ENCODE measurements at regions not wholly inside any gene's neighbourhood (a gene's known extent, or its start where the extent isn't known, plus 50 kb on each side); places are given as distances from the start of the nearest gene placed in this dataset.

GRCh38 chr1:216818284-216818683, 95.1 kb upstream of the ESRRG start:
- no peak for DNase-seq (ENCODE audit: low read depth)

GRCh38 chr1:216815260-216816131, 92.3 kb upstream of the ESRRG start:
- no peak for DNase-seq (ENCODE audit: low read depth)

DNA sequence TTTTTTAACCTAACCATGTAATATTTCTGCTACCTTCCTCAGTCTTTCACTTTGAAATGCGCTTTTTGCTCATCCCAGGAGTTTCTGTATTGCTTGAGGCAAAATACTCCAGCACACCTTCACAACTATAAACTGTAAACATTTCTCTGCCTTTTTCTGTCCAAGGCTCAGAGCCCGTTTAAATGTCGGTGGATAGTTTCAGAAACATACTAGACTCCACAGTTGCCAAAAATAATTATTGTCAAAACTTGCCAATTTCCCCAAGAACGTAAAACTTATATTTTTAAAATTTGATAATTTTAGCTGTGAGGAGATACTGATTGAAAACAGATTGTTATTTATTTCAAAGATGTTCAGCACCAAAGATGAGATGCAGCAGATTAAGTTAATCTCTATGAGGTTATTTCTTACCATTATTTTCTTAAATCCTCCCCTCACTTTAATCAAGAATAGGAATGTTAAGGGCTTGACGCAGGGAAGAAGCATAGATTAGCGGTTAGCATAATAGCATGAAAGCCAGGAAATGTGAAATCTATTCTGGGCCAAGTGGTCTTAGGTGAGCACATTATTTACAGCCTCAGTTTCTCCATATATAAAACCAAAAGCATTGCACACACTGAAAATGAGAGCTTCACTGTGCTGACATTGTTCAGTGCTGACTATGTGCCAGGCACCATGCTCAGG, 91.5 kb upstream of the ESRRG start:
- no peak for DNase-seq (ENCODE audit: low read depth)

DNA sequence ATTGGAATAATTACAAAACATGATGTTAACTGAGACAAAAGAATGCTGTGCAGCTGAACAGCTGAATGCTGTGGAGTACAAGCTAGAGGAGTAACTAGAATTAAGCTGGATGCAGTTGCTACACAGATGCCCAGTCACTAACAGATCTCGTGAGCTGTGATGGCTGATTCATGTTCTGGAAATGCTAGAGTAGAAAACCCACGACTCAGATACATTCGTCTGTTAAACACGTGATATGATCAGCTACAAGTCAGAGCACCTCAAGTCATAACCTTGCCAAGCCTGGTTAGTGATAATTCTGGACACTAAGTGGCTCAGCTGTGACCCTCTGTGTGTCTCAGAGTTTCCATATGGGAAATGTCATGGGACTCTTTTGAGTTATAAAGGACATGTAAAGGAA, 89.7 kb upstream of the ESRRG start:
- no peak for DNase-seq (ENCODE audit: low read depth)

GRCh38 chr1:216809649-216810048, 86.4 kb upstream of the ESRRG start:
- DNase-seq (ENCODE audit: low read depth), result no peak

DNA sequence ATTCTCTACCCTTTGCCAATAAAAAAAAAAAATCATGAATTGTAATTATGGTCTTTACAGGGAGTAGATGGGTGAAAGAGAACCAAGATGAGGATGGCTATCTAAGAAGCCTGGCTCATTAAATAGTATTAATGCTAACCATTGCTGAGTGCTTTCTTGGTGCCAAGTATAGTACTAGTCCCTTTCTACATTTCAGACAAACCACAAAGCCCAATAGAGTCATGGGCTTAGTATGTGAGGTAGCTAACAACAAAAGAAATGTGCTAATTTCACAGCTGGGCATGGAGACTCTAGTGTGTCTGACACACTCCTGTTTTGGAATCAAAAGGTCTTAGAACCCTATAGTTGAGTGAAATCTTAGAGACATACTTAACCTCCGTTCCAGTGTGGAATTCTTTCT, 84.5 kb upstream of the ESRRG start:
- no peak for DNase-seq (ENCODE audit: low read depth)

- DNase-seq (ENCODE audit: low read depth), result no peak
Observed at GRCh38 chr1:216805953-216806352, 82.7 kb upstream of the ESRRG start.

DNA sequence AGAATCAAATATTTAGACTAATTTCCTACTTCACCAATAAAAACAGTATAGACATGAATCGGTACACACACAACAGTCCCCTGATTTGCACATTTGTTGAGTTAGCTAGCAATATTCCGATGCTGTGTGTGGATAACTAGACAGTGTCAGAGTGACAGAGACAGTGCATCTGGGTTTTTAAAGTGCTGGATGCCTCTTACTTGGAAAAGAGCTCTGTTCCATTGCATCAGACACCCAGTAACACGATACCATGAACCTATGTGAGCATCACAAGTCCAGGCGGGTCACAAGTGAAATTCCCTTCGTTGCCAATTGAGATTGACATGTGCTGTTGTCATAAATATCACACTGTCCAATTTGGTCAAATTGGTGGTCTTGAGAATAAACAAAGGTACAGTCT, 82.0 kb upstream of the ESRRG start:
- DNase-seq (ENCODE audit: low read depth), result no peak

- DNase-seq (ENCODE audit: low read depth), result no peak
Observed at GRCh38 chr1:216804111-216804510, 80.9 kb upstream of the ESRRG start.

DNA sequence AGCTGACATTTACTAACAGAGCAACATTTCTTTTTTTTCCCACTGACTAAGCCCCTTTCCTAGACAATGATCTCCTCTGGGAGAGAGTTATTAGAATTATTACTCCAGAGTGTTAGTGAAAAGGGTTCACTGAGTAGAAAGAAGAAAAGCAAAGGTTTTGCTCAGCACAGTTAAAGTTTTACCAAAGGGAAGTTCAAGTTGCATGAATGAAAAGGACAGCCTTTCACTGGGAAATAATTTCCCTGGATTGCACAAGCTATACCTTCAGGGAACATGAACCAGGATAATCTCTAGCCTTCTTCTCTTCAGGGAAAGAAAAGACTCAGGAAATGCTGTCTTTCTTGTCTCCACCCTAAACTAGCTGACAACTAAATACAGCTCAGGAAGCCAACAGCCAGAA, 71.4 kb upstream of the ESRRG start:
- no peak for DNase-seq (ENCODE audit: low read depth)

DNA sequence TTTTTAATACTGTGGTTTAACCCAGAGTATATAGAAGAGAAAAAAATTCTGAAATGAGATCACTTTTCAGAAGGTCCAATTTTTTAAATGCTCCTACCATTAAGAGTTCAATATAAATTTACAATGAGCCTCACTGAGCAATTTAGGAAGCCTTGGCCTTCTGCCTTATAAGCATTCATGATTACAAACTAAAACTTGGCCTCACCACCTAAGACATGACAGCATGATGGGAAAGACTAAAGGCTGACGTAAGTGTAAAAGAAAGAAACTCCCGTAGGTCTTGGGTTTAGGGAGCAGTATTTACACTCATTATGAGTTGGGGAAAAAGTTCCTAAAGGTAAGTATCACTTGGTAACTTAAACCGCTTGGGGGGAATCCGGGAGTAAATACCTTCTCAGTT, 70.7 kb upstream of the ESRRG start:
- DNase-seq (ENCODE audit: low read depth), result no peak

GRCh38 chr1:216793303-216793702, 70.1 kb upstream of the ESRRG start:
- DNase-seq (ENCODE audit: low read depth), result no peak

DNA sequence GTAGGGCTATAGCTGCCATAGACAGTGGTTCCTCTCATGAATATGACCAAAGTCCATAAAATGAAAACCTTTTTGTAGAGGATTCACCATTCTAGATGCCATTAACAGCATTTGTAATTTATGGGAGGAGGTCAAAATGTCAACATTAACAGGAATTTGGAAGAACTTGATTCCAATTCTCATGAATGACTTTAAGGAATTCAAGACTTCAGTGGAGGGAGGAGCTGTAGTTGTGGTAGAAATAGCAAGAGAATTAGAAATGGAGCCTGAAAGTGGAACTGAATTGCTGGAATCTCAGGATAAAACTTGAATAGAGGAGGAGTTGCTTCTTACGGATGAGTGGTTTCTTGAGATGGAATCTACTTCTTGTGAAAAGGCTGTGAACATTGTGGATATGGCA, 65.4 kb upstream of the ESRRG start:
- DNase-seq (ENCODE audit: low read depth), result no peak

GRCh38 chr1:216785737-216786136, 62.5 kb upstream of the ESRRG start:
- no peak for DNase-seq (ENCODE audit: low read depth)

DNA sequence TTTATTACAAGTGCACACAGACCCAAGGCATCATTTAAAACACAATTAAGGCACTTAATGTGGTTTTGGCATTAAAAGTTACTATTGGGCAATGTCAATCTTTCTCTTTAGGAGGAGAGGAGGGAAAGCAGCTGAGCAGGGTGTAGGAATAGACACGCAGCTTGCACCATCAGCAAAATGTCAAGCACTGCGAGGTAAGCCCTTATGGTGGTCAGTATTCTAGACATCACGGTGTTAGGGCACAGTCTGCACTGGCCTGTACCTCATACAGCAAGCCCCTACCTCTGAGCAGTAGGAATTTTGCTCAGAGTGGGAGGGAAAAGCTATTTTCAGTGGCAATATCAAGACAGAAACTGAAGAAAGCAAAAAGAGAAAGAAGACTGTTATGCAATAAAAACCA, 62.0 kb upstream of the ESRRG start:
- DNase-seq (ENCODE audit: low read depth), result no peak

DNA sequence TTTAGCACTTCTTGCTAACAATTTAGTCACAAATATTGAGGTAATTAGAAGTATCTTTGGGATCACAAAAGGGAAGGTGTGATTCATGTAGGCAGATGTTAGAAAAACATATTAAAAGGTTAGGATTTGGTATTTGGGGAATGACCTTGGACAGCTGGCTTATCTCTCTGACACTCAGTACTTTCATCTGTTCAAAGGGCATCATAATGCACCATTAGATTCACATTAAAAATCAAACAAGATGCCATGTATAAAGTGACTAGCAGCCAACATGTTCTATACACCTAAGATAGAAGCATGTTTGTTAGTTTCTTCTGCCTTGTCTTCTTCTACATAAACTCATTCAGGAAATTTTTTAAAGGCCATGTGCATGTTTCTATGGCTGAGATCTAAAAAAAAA, 56.5 kb upstream of the ESRRG start:
- no peak for DNase-seq (ENCODE audit: low read depth)

- no peak for DNase-seq (ENCODE audit: low read depth)
Observed at GRCh38 chr1:216778737-216779136, 55.5 kb upstream of the ESRRG start.

DNA sequence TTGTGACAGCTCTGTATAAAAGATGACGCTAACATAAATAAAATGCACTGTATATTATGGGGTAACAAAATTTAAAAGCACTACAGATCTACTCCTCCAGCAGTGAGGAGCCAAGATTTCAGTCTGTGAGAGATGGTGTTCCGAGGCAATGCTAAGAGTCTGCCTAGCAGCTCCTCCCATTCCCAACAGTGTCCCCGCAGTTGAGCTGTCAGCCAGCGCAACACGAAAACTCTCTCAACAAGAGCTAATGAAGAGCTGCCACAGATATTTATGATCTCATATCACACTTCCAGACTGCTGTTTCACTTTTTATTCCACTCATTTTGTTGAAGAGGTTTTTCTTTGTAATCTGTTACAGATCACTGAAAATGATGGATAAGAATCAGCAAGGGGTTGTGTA, 53.9 kb upstream of the ESRRG start:
- DNase-seq (ENCODE audit: low read depth), result no peak
